GM23338 (cell line): ENCODE measurements at regions not wholly inside any gene's neighbourhood (a gene's known extent, or its start where the extent isn't known, plus 50 kb on each side); places are given as distances from the start of the nearest gene placed in this dataset.
A peak's percentile ranks its signal among the peaks of the same experiment; 100 is the strongest.

ENCODE experiments used
- ATAC-seq: fragments of 200-7000 bp; cut with Tn5 transposase; 3 replicates; pipeline ENCODE4 v1.9.1; 2020
- DNase-seq: peaks from one replicate; pipeline ENCODE4 v3.0.0-alpha.2; 2015; ENCODE audit warnings: low spot score
- H2AFZ ChIP-seq: fragments of 200-600 bp; sonication (generic); 2 replicates; pipeline ENCODE4 v1.8.0; 2016; ENCODE audit warnings: antibody characterized with exemption, mild to moderate bottlenecking, moderate library complexity
- H3F3A ChIP-seq: fragments of 200-600 bp; sonication (generic); replicated peaks from 2 replicates; pipeline ENCODE4 v1.8.0; 2017; ENCODE audit warnings: antibody characterized with exemption, mixed run types, low read depth
- H3K27ac ChIP-seq: fragments of 200-600 bp; sonication (generic); 2 replicates; pipeline ENCODE4 v1.6.1; 2016; ENCODE audit warnings: low read depth
- H3K27me3 ChIP-seq: fragments of 200-600 bp; sonication (generic); 2 replicates; pipeline ENCODE4 v1.8.0; 2016; ENCODE audit warnings: mild to moderate bottlenecking, mixed run types, moderate library complexity; ENCODE audit not compliant: insufficient read depth
- H3K36me3 ChIP-seq: fragments of 200-600 bp; sonication (generic); 2 replicates; pipeline ENCODE4 v1.8.0; 2016; ENCODE audit warnings: mild to moderate bottlenecking; ENCODE audit not compliant: insufficient read depth
- H3K4me1 ChIP-seq: fragments of 200-600 bp; sonication (generic); 2 replicates; pipeline ENCODE4 v1.8.0; 2016; ENCODE audit warnings: mild to moderate bottlenecking, moderate library complexity; ENCODE audit not compliant: insufficient read depth
- H3K4me2 ChIP-seq: fragments of 200-600 bp; sonication (generic); 2 replicates; pipeline ENCODE4 v1.7.1; 2017; ENCODE audit warnings: mixed run types
- H3K4me3 ChIP-seq: fragments of 200-600 bp; sonication (generic); 2 replicates; pipeline ENCODE4 v1.6.1; 2016; ENCODE audit warnings: mixed run types
- H3K79me2 ChIP-seq: fragments of 200-600 bp; sonication (generic); replicated peaks from 2 replicates; pipeline ENCODE4 v1.8.0; 2017; ENCODE audit warnings: mild to moderate bottlenecking; ENCODE audit not compliant: insufficient read depth
- H3K9me2 ChIP-seq: fragments of 200-600 bp; sonication (generic); 2 replicates; pipeline ENCODE4 v1.8.0; 2017; ENCODE audit not compliant: insufficient read depth
- H4K20me1 ChIP-seq: fragments of 200-600 bp; sonication (generic); replicated peaks from 2 replicates; pipeline ENCODE4 v1.8.0; 2017; ENCODE audit warnings: mild to moderate bottlenecking; ENCODE audit not compliant: insufficient read depth
- H3K27ac Mint-ChIP-seq: 2 replicates; pipeline ENCODE4 v1.8.0; 2020; ENCODE audit warnings: inconsistent platforms, mild to moderate bottlenecking, moderate library complexity, mixed read lengths
- H3K27me3 Mint-ChIP-seq: 3 replicates; pipeline ENCODE4 v1.8.0; 2022; ENCODE audit warnings: low read depth, mild to moderate bottlenecking, moderate library complexity, mixed read lengths, inconsistent platforms; ENCODE audit not compliant: insufficient read depth, poor library complexity
- H3K36me3 Mint-ChIP-seq: 3 replicates; pipeline ENCODE4 v1.8.0; 2021; ENCODE audit warnings: low read depth, mild to moderate bottlenecking, inconsistent platforms, moderate library complexity, mixed read lengths
- H3K4me1 Mint-ChIP-seq: 3 replicates; pipeline ENCODE4 v1.8.0; 2020; ENCODE audit warnings: mild to moderate bottlenecking, inconsistent platforms, mixed read lengths
- H3K4me3 Mint-ChIP-seq: 3 replicates; pipeline ENCODE4 v1.8.0; 2021; ENCODE audit warnings: moderate library complexity, mild to moderate bottlenecking, inconsistent platforms, mixed read lengths
- H3K9me3 Mint-ChIP-seq: 3 replicates; pipeline ENCODE4 v1.8.0; 2020; ENCODE audit warnings: moderate library complexity, mild to moderate bottlenecking, inconsistent platforms, mixed read lengths
- CREB1 ChIP-seq: fragments of 250-450 bp; sonication (Bioruptor Pico); IDR thresholded peaks from 2 replicates; pipeline ENCODE4 v1.5.0; 2020; ENCODE audit warnings: low read depth, mild to moderate bottlenecking, moderate library complexity
- EZH2 ChIP-seq: fragments of 200-600 bp; sonication (generic); IDR thresholded peaks from one replicate; pipeline ENCODE4 v1.8.0; 2017; ENCODE audit warnings: antibody characterized with exemption, mild to moderate bottlenecking, low read depth; ENCODE audit not compliant: unreplicated experiment
- JUNB ChIP-seq: IDR thresholded peaks from one replicate; pipeline ENCODE4 v1.6.1; 2016; ENCODE audit warnings: antibody characterized with exemption; ENCODE audit not compliant: unreplicated experiment
- NANOG ChIP-seq: IDR thresholded peaks from 2 replicates; pipeline ENCODE4 v1.6.1; 2016; ENCODE audit warnings: antibody characterized with exemption, borderline replicate concordance
- POLR2AphosphoS5 ChIP-seq: IDR thresholded peaks from 2 replicates; pipeline ENCODE4 v1.6.1; 2016; ENCODE audit warnings: antibody characterized with exemption, low read depth
- STAT1 ChIP-seq: IDR thresholded peaks from one replicate; pipeline ENCODE4 v1.6.1; 2016; ENCODE audit warnings: antibody characterized with exemption; ENCODE audit not compliant: unreplicated experiment
- ZNF114 ChIP-seq: fragments of 250-450 bp; sonication (Bioruptor Pico); IDR thresholded peaks from 2 replicates; pipeline ENCODE4 v1.5.0; 2020; ENCODE audit warnings: mild to moderate bottlenecking, moderate library complexity
- ZNF331 ChIP-seq: fragments of 250-450 bp; sonication (Bioruptor Pico); IDR thresholded peaks from 2 replicates; pipeline ENCODE4 v1.5.0; 2020; ENCODE audit warnings: low read depth, mild to moderate bottlenecking, moderate library complexity
- ZNF462 ChIP-seq: fragments of 250-450 bp; sonication (Bioruptor Pico); IDR thresholded peaks from 2 replicates; pipeline ENCODE4 v1.5.0; 2020; ENCODE audit warnings: mild to moderate bottlenecking, moderate library complexity
- TF ChIP-seq, protein P1 (sequence below), 2 experiments: fragments of 200-600 bp in 1 of 2; sonication (generic) in 1 of 2; conservative IDR thresholded peaks; 2 replicates each; pipeline versions ENCODE4 v1.5.1 to v1.6.1; 2016 to 2017; ENCODE audit warnings: antibody characterized with exemption in 2 of 2, low read depth in 2 of 2, mild to moderate bottlenecking in 2 of 2, moderate library complexity in 1 of 2
- TF ChIP-seq, protein P2 (sequence below): IDR thresholded peaks from one replicate; pipeline ENCODE4 v1.6.1; 2018; ENCODE audit warnings: antibody characterized with exemption; ENCODE audit not compliant: unreplicated experiment
- TF ChIP-seq, protein P3 (sequence below): IDR thresholded peaks from 2 replicates; pipeline ENCODE4 v1.6.1; 2016; ENCODE audit warnings: antibody characterized with exemption

GRCh38 chr4:132238697-132239096 lies 910.4 kb upstream of the PCDH10 start (continued):
- TF ChIP-seq ZNF462 (CRISPR knock-in tag) (no peak), POLR2AphosphoS5 (no peak), CREB1 (CRISPR knock-in tag) (no peak), EZH2 (no peak), ZNF114 (CRISPR knock-in tag) (no peak), NANOG (no peak), ZNF331 (CRISPR knock-in tag) (no peak), STAT1 (no peak)

- Mint-ChIP-seq H3K4me3 (no peak overlapping the region), H3K27me3 (no peaks in the 10 kb centered on the region), H3K4me1 (no peaks in the 10 kb centered on the region), H3K9me3 (peaks cover 3% of the 10 kb centered on the region; the same call in 2 of the 3 replicates), H3K27ac (no peak overlapping the region), H3K36me3 (peaks cover 3% of the 10 kb centered on the region; the same call in 1 of the 3 replicates)
- peak overlapping the region; percentile 87; the same call in 1 of the 2 replicates for H2AFZ ChIP-seq
- no peaks in the 10 kb centered on the region for H3F3A ChIP-seq
- no peak overlapping the region for H3K4me3 ChIP-seq
- no peaks in the 10 kb centered on the region for H3K4me1 ChIP-seq
- H3K36me3 ChIP-seq, result no peaks in the 10 kb centered on the region
- H4K20me1 ChIP-seq, result no peaks in the 10 kb centered on the region
- no peaks in the 10 kb centered on the region for H3K27me3 ChIP-seq
- peaks cover 13% of the 10 kb centered on the region for H3K9me2 ChIP-seq
- H3K79me2 ChIP-seq, result no peaks in the 10 kb centered on the region
- no peak overlapping the region for H3K4me2 ChIP-seq
- DNase-seq, result no peak
- ATAC-seq, result no peak
- H3K27ac ChIP-seq, result no peak overlapping the region
- TF ChIP-seq CREB1 (CRISPR knock-in tag) (no peak), JUNB (no peak), ZNF331 (CRISPR knock-in tag) (no peak), EZH2 (no peak), POLR2AphosphoS5 (no peak), ZNF114 (CRISPR knock-in tag) (no peak), NANOG (no peak), STAT1 (no peak)
- TF ChIP-seq, protein P1, sequence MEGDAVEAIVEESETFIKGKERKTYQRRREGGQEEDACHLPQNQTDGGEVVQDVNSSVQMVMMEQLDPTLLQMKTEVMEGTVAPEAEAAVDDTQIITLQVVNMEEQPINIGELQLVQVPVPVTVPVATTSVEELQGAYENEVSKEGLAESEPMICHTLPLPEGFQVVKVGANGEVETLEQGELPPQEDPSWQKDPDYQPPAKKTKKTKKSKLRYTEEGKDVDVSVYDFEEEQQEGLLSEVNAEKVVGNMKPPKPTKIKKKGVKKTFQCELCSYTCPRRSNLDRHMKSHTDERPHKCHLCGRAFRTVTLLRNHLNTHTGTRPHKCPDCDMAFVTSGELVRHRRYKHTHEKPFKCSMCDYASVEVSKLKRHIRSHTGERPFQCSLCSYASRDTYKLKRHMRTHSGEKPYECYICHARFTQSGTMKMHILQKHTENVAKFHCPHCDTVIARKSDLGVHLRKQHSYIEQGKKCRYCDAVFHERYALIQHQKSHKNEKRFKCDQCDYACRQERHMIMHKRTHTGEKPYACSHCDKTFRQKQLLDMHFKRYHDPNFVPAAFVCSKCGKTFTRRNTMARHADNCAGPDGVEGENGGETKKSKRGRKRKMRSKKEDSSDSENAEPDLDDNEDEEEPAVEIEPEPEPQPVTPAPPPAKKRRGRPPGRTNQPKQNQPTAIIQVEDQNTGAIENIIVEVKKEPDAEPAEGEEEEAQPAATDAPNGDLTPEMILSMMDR (conservative IDR thresholded peaks at IDR 0.05; ENCODE audit: low read depth in 2 of 2), result no peak
- TF ChIP-seq, protein P2, sequence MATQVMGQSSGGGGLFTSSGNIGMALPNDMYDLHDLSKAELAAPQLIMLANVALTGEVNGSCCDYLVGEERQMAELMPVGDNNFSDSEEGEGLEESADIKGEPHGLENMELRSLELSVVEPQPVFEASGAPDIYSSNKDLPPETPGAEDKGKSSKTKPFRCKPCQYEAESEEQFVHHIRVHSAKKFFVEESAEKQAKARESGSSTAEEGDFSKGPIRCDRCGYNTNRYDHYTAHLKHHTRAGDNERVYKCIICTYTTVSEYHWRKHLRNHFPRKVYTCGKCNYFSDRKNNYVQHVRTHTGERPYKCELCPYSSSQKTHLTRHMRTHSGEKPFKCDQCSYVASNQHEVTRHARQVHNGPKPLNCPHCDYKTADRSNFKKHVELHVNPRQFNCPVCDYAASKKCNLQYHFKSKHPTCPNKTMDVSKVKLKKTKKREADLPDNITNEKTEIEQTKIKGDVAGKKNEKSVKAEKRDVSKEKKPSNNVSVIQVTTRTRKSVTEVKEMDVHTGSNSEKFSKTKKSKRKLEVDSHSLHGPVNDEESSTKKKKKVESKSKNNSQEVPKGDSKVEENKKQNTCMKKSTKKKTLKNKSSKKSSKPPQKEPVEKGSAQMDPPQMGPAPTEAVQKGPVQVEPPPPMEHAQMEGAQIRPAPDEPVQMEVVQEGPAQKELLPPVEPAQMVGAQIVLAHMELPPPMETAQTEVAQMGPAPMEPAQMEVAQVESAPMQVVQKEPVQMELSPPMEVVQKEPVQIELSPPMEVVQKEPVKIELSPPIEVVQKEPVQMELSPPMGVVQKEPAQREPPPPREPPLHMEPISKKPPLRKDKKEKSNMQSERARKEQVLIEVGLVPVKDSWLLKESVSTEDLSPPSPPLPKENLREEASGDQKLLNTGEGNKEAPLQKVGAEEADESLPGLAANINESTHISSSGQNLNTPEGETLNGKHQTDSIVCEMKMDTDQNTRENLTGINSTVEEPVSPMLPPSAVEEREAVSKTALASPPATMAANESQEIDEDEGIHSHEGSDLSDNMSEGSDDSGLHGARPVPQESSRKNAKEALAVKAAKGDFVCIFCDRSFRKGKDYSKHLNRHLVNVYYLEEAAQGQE, result no peak
- TF ChIP-seq, protein P3, sequence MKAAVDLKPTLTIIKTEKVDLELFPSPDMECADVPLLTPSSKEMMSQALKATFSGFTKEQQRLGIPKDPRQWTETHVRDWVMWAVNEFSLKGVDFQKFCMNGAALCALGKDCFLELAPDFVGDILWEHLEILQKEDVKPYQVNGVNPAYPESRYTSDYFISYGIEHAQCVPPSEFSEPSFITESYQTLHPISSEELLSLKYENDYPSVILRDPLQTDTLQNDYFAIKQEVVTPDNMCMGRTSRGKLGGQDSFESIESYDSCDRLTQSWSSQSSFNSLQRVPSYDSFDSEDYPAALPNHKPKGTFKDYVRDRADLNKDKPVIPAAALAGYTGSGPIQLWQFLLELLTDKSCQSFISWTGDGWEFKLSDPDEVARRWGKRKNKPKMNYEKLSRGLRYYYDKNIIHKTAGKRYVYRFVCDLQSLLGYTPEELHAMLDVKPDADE, result no peak
Observed at GRCh38 chr4:132240081-132240480, 909.0 kb upstream of the PCDH10 start.
